GM18519 (cell line): ENCODE measurements at regions not wholly inside any gene's neighbourhood (a gene's known extent, or its start where the extent isn't known, plus 50 kb on each side); places are given as distances from the start of the nearest gene placed in this dataset.
"Not testable (repeated sequence)": the region's sequence is repeated elsewhere in the genome, so short reads cannot be mapped to it uniquely, and the experiment has no call there.

Experiments used
- ATAC-seq: cut with Tn5 transposase; IDR thresholded peaks from one replicate; pipeline ENCODE4 v1.9.1; 2021; ENCODE audit warnings: mild to moderate bottlenecking, moderate library complexity; ENCODE audit not compliant: unreplicated experiment, low FRiP score

- ATAC-seq = no peak
Measured at GRCh38 chr2:192584976-192585375, 390.2 kb upstream of the TMEFF2 start.

DNA sequence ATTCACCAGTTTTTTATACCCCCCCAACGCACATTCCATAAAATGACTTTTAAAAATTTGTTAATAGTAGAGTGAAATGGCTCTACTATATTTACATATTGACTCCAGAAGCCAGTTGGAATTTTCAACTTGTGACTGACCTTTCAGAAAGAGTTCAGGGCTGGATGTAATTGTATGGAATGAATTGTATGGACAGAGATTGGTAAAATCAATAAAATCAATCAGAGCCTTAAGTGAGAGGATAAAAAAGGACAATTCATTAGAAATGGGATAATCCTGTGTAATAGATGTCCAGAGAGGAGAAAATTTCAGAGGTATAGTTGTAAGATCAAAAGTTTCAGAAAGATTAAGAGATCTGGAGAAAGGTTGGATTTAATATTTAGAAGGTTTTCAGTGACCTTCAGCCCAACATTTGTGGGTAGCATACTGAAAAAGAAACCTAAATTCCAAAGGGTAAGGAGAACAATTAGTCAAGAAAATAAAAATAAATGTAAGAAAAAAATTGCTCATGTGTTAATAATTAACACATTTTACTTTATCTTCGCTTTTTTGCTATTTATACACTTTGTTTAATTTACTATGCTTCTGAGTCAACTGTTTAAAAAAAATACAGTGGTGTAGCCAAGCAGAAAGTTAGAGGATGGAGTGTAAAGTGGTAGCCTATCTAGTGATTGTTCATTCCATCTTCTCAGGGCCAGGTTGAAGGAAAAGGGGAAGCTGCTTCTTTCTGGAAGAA lies 385.4 kb upstream of the TMEFF2 start:
- ATAC-seq = no peak

DNA sequence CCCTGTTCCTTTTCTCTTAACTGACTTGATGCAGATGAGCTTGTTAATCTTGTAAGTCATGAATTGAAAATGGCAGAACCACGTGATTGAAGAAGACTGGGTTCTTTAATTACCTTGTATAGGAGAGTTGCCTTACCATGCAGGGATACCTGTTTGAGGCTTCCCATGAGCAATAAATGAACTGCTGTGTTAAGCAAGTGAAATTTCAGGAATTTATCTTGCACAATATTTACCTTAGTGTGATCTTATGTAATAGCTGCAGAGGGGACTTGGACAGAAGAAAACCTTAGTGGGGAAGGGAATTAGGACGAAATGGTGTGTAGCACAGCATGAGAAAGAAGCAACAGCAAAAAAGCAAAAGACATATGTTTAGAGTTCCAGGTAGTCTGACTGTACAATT lies 384.0 kb upstream of the TMEFF2 start:
- ATAC-seq = no peak

- ATAC-seq = no peak
Measured at GRCh38 chr2:192577706-192578105, 383.0 kb upstream of the TMEFF2 start.

DNA sequence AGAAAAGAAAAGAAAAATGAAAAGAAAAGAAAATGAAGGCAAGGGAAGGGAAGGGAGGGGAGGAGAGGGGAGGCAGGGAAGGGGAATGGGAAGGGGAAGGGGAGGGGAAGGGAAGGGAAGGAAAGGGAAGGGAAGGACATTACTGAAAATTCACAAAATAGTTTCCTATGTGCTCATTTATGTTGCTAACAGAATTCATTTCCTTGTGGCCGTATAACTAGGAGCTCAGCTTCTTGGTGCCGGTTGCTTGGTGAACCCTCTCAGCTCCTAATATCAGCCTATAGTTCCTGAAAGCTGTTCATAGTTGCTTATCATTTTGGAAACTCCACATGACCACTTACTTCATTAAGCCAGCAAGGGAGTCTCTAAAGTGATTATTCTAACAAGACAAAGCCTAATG lies 379.8 kb upstream of the TMEFF2 start:
- no peak for ATAC-seq

DNA sequence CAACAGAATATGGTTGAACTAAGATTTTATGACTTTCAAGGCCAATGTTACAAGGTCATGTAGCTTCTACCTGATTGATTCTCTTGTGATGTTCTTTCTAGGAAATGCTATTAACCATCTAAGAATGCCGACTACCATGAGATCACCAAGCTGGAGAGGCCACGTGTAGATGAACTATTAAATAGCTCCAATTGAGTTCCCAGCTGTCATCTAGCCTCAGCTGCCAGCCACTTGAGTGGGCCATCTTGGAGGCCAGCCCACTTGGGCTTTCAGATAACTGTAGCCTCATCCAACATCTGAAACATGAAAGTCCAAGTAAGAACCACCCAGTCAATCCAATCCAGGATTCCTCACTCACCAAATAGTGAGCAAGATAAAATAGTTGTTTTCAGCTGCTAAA lies 376.9 kb upstream of the TMEFF2 start:
- no peak for ATAC-seq

- ATAC-seq = no peak
Measured at GRCh38 chr2:192570788-192571187, 376.1 kb upstream of the TMEFF2 start.

- no peak for ATAC-seq
Measured at GRCh38 chr2:192566863-192567262, 372.1 kb upstream of the TMEFF2 start.

DNA sequence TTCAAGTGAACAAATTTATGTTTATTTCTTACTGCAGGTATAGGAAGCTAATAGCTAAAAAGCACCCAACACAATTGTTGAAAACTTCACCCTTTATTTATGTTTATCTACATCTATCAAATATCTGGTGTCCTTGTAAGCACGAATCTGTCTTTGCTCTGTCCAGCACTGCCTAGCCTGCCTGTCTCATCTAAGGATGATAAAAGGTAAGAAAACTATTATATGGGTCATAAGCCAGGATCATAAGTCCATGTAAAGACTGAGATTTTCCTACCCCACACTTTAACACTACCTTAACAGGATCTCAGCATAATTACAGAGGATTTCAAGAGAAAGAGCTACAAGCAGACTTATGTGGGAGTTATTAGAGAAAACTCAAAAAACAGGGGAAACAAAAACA lies 365.6 kb upstream of the TMEFF2 start:
- ATAC-seq = no peak

DNA sequence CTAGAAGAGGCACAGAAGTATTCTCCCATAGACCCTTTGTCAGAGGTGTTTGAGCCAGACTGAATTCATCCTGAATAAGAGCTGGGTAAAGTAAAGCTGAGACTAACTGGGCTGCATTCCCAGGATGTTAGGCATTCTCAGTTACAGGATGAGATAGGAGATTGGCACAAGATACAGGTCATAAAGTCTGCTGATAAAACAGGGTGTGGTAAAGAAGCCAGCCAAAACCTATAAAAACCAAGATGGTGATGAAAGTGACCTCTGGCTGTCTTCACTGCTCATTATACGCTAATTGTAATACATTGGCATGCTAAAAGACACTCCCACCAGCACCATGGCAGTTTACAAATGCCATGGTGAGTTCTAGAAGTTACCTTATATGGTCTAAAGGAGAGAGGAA lies 364.9 kb upstream of the TMEFF2 start:
- no peak for ATAC-seq

- ATAC-seq = no peak
Measured at GRCh38 chr2:192558637-192559036, 363.9 kb upstream of the TMEFF2 start.

GRCh38 chr2:192555740-192556139 lies 361.0 kb upstream of the TMEFF2 start:
- ATAC-seq = no peak

GRCh38 chr2:192551760-192552159 lies 357.0 kb upstream of the TMEFF2 start:
- ATAC-seq = no peak

DNA sequence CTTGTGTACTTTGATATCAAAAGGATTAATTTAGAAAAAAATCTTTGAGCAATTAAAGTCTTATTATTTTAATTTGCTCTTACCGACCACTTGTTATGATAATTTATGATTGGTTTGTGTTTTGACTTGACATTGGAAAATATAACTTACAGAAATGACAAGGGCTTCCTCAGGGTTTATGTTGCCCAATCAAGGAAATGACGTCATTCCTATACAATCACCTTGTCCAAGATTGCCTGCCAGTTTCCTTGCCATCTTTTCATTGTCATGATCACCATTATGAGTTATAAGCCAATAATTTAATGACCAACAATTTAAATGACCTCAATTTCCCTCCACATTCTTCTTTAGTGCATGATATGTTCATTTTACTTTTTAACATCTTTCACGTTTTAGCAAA lies 351.8 kb upstream of the TMEFF2 start:
- ATAC-seq = no peak

- no peak for ATAC-seq
Measured at GRCh38 chr2:192544371-192544955, 349.7 kb upstream of the TMEFF2 start.

DNA sequence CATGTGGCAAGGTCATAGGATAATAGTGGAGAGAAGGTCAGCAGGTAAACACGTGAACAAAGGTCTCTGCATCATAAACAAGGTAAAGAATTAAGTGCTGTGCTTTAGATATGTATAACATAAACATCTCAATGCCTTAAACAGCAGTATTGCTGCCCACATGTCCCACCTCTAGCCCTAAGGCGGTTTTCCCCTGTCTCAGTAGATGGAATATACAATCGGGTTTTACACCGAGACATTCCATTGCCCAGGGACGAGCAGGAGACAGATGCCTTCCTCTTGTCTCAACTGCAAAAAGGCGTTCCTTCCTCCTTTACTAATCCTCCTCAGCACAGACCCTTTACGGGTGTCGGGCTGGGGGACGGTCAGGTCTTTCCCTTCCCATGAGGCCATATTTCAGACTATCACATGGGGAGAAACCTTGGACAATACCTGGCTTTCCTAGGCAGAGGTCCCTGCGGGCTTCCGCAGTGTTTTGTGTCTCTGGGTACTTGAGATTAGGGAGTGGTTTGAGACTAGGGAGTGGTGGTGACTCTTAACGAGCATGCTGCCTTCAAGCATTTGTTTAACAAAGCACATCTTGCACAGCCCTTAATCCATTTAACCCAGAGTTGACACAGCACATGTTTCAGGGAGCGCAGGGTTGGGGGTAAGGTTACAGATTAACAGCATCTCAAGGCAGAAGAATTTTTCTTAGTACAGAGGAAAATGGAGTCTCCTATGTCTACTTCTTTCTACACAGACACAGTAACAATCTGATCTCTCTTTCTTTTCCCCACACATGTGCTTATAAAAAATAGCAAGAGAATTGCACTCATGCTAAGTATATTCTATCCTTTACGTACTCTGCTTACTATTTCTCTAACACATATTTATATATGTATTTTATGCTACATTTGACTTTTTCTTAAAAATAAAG lies 347.7 kb upstream of the TMEFF2 start:
- not testable (repeated sequence) for ATAC-seq

GRCh38 chr2:192539306-192539705 lies 344.6 kb upstream of the TMEFF2 start:
- no peak for ATAC-seq

DNA sequence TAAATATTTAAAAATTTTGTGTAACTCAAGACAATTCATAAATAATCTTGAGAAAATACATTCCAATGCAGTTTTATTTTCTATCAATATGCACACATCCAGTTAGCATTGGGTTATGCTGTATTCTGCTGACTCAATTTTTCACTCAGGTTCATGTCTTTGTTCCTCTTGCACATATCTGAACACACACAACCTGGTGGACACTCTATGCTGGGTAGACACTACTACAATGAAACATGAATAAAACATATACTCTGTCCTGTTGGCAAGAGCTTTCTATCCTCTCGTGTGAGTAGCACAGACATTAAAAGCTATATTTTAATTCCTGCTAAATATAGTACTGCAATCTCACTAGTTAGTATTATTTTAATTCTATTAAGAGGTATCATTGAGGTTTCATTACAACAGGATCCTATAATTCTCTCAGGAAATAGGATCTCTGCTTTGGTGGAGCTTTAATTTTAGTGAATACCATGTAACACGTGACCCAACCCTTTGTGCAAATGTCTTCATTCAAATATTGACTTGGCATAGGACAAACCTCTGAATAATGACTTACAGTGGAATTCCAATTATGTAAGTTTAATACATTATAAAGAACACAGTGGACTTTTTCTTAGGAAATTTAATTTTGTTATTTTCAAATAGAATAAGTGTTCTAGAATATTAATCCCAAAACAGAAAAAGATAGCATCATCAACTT lies 342.3 kb upstream of the TMEFF2 start:
- ATAC-seq = no peak

GRCh38 chr2:192535956-192536921 lies 341.5 kb upstream of the TMEFF2 start:
- ATAC-seq = no peak

DNA sequence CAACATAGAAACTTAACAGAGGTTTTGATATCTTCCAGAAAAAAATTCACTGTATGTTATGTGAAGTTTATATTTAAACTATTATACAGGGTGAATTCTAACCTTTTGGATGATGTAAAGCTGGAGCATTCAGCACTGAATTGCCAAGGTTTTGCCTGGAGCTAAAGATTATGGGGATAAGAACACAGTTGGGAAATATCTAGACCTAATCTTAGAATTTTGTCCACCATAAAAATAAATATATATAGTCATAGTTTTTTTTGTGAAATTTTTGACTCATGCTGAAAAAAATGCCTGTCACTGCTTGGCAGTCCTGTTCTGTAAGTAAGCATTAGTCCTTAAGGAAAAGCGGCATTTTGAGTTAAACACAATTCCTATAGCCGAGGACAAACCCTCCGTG lies 339.3 kb upstream of the TMEFF2 start:
- ATAC-seq = no peak
